Stomach (tissue), 4 donors: ENCODE measurements at regions not wholly inside any gene's neighbourhood (a gene's known extent, or its start where the extent isn't known, plus 50 kb on each side); places are given as distances from the start of the nearest gene placed in this dataset.

Experiments used
- EP300 ChIP-seq: sonication (generic); formaldehyde crosslinking; IDR thresholded peaks from one replicate; pipeline ENCODE4 v1.6.1; 2017; ENCODE audit warnings: antibody characterized with exemption
- POLR2A ChIP-seq, 4 donors: fragments of 450-650 bp; IDR thresholded peaks; one replicate each; pipeline ENCODE4 v1.6.1; 2016; ENCODE audit warnings: antibody characterized with exemption in 4 of 4, control low read depth in 2 of 4, mild to moderate bottlenecking in 1 of 4, moderate library complexity in 1 of 4
- POLR2AphosphoS5 ChIP-seq, 3 donors: sonication (generic); formaldehyde crosslinking; IDR thresholded peaks; one replicate each; pipeline ENCODE4 v1.6.1; 2016; ENCODE audit warnings: antibody characterized with exemption in 3 of 3
- TF ChIP-seq, protein P1 (sequence below), 7 experiments: fragments of 450-650 bp in 4 of 7; fragments of 200-600 bp in 3 of 7; sonication (generic) in 3 of 7; IDR thresholded peaks; one replicate each; pipeline ENCODE4 v1.5.1; 2016 to 2019; ENCODE audit warnings: antibody characterized with exemption in 7 of 7, control low read depth in 2 of 7, mild to moderate bottlenecking in 1 of 7

DNA sequence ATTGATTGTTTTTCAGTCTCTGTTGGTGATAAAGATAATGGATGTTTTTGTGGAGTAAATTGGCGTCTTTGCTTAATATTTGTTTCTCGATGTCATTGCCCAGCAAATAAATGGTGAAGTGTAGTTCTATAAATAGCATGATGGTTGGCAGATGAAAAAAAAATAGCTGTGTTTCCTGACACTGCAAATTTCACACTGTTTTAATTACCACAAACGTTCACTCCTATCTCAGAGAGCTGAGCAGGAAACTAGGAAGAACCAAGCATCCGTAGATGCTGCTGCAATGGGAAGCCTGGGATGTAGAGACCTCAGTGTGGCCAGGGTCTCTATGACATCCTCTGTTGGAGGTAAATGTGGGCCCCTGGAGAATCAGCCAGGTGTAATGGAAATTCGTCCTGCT lies 183.2 kb downstream of the CYRIA start:
- TF ChIP-seq POLR2A (IDR thresholded peaks at IDR 0.05) (no peak), POLR2AphosphoS5 (IDR thresholded peaks at IDR 0.05) (no peak), EP300 (no peak)
- TF ChIP-seq, protein P1, sequence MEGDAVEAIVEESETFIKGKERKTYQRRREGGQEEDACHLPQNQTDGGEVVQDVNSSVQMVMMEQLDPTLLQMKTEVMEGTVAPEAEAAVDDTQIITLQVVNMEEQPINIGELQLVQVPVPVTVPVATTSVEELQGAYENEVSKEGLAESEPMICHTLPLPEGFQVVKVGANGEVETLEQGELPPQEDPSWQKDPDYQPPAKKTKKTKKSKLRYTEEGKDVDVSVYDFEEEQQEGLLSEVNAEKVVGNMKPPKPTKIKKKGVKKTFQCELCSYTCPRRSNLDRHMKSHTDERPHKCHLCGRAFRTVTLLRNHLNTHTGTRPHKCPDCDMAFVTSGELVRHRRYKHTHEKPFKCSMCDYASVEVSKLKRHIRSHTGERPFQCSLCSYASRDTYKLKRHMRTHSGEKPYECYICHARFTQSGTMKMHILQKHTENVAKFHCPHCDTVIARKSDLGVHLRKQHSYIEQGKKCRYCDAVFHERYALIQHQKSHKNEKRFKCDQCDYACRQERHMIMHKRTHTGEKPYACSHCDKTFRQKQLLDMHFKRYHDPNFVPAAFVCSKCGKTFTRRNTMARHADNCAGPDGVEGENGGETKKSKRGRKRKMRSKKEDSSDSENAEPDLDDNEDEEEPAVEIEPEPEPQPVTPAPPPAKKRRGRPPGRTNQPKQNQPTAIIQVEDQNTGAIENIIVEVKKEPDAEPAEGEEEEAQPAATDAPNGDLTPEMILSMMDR (IDR thresholded peaks at IDR 0.05) = no peak
